NCI-H128 (cell line): ENCODE measurements at regions not wholly inside any gene's neighbourhood (a gene's known extent, or its start where the extent isn't known, plus 50 kb on each side); places are given as distances from the start of the nearest gene placed in this dataset.

Source experiments
- DNase-seq: peaks from one replicate; lab custom pipeline; 2025; ENCODE audit not compliant: unreplicated experiment; lab: John Stamatoyannopoulos, UW

GRCh38 chr5:93174930-93175329 lies 406.1 kb downstream of the NR2F1-AS1 start:
- no peak for DNase-seq

GRCh38 chr5:93165559-93165958 lies 415.5 kb downstream of the NR2F1-AS1 start:
- DNase-seq: no peak

- DNase-seq: no peak
Measured at GRCh38 chr5:93164690-93165089, 416.3 kb downstream of the NR2F1-AS1 start.

GRCh38 chr5:93163010-93163663 lies 417.9 kb downstream of the NR2F1-AS1 start:
- DNase-seq: no peak

- DNase-seq: no peak
Measured at GRCh38 chr5:93161661-93162654, 419.1 kb downstream of the NR2F1-AS1 start.

GRCh38 chr5:93158841-93159240 lies 422.2 kb downstream of the NR2F1-AS1 start:
- DNase-seq: no peak

- no peak for DNase-seq
Measured at GRCh38 chr5:93156566-93156965, 424.5 kb downstream of the NR2F1-AS1 start.

GRCh38 chr5:93154535-93154934 lies 426.5 kb downstream of the NR2F1-AS1 start:
- no peak for DNase-seq

- DNase-seq: no peak
Measured at GRCh38 chr5:93153461-93153860, 427.6 kb downstream of the NR2F1-AS1 start.

GRCh38 chr5:93151896-93152295 lies 429.1 kb downstream of the NR2F1-AS1 start:
- DNase-seq: no peak

- DNase-seq: no peak
Measured at GRCh38 chr5:93151121-93151520, 429.9 kb downstream of the NR2F1-AS1 start.

GRCh38 chr5:93150311-93151012 lies 430.6 kb downstream of the NR2F1-AS1 start:
- no peak for DNase-seq

- no peak for DNase-seq
Measured at GRCh38 chr5:93145767-93146166, 435.3 kb downstream of the NR2F1-AS1 start.

GRCh38 chr5:93145019-93145418 lies 436.0 kb downstream of the NR2F1-AS1 start:
- DNase-seq: no peak

GRCh38 chr5:93141969-93142368 lies 439.1 kb downstream of the NR2F1-AS1 start:
- DNase-seq: no peak

- no peak for DNase-seq
Measured at GRCh38 chr5:93130624-93131490, 450.2 kb downstream of the NR2F1-AS1 start.

- no peak for DNase-seq
Measured at GRCh38 chr5:93126634-93127033, 454.4 kb downstream of the NR2F1-AS1 start.

GRCh38 chr5:93123127-93123526 lies 457.9 kb downstream of the NR2F1-AS1 start:
- no peak for DNase-seq

- DNase-seq: no peak
Measured at GRCh38 chr5:93122446-93122845, 458.6 kb downstream of the NR2F1-AS1 start.

GRCh38 chr5:93120771-93121170 lies 460.2 kb downstream of the NR2F1-AS1 start:
- DNase-seq: no peak

GRCh38 chr5:93120051-93120450 lies 461.0 kb downstream of the NR2F1-AS1 start:
- DNase-seq: no peak
